Thyroid gland (tissue), 4 donors: ENCODE measurements at regions not wholly inside any gene's neighbourhood (a gene's known extent, or its start where the extent isn't known, plus 50 kb on each side); places are given as distances from the start of the nearest gene placed in this dataset.

Experiments
- DNase-seq, 2 donors: peaks; one replicate each; pipeline ENCODE4 v3.0.0-alpha.2; 2019
- H3K27ac ChIP-seq, 3 donors: fragments of 200-600 bp; sonication (generic); 1 replicate in 2 of 3; 2 replicates in 1 of 3; pipeline ENCODE4 v1.5.1; 2016 to 2019; ENCODE audit warnings: mild to moderate bottlenecking in 1 of 3, moderate library complexity in 1 of 3
- H3K27me3 ChIP-seq: fragments of 200-600 bp; sonication (generic); one replicate; pipeline ENCODE4 v1.5.1; 2019
- H3K36me3 ChIP-seq, 2 donors: fragments of 200-600 bp; sonication (generic); one replicate each; pipeline ENCODE4 v1.5.1; 2016 to 2019
- H3K4me1 ChIP-seq, 2 donors: fragments of 200-600 bp; sonication (generic); one replicate each; pipeline ENCODE4 v1.5.1; 2017 to 2019
- H3K4me3 ChIP-seq, 3 donors: fragments of 200-600 bp; sonication (generic); replicated peaks in 1 of 3; 1 replicate in 2 of 3; 2 replicates in 1 of 3; pipeline ENCODE4 v1.5.1; 2016; ENCODE audit warnings: mild to moderate bottlenecking in 1 of 3
- H3K9me3 ChIP-seq: fragments of 200-600 bp; sonication (generic); one replicate; pipeline ENCODE4 v1.5.1; 2017
- CTCF ChIP-seq, 6 experiments: fragments of 200-600 bp in 3 of 6; fragments of 450-650 bp in 3 of 6; sonication (generic) in 3 of 6; IDR thresholded peaks; one replicate each; pipeline ENCODE4 v1.5.1; 2016 to 2019; ENCODE audit warnings: antibody characterized with exemption in 6 of 6, mild to moderate bottlenecking in 2 of 6, inconsistent platforms in 1 of 6, moderate library complexity in 1 of 6
- POLR2A ChIP-seq, 2 donors: fragments of 450-650 bp; IDR thresholded peaks; one replicate each; pipeline ENCODE4 v1.6.1; 2017; ENCODE audit warnings: antibody characterized with exemption in 2 of 2, mild to moderate bottlenecking in 2 of 2, moderate library complexity in 1 of 2
- WGBS, 2 donors: methylation state at CpG; one replicate each; pipeline ENCODE4 v1.1.5; 2017; 5-methylcytosine and 5-hydroxymethylcytosine counted together
- intact Hi-C: fragments of 100-400 bp; cut with DNase I; formaldehyde crosslinking; loops from one replicate; pipeline ENCODE4 v1.15.1; 2023

GRCh38 chr10:15455456-15455855 is 84.4 kb upstream of the FAM171A1 start:
- intact Hi-C loops: no loop called here
- TF ChIP-seq POLR2A (IDR thresholded peaks at IDR 0.05) (no peak), CTCF (IDR thresholded peaks at IDR 0.05) (no peak)
- Histone ChIP-seq H3K4me1 (no peaks in the 10 kb centered on the region), H3K36me3 (no peaks in the 10 kb centered on the region), H3K4me3 (no peak overlapping the region), H3K9me3 (no peaks in the 10 kb centered on the region), H3K27ac (no peak overlapping the region), H3K27me3 (no peaks in the 10 kb centered on the region)
- no peak for DNase-seq

GRCh38 chr10:15453926-15454325 is 82.8 kb upstream of the FAM171A1 start:
- DNase-seq: no peak
- Histone ChIP-seq H3K36me3 (no peaks in the 10 kb centered on the region), H3K27me3 (no peaks in the 10 kb centered on the region), H3K4me3 (no peak overlapping the region), H3K4me1 (no peaks in the 10 kb centered on the region), H3K9me3 (no peaks in the 10 kb centered on the region), H3K27ac (no peak overlapping the region)
- 72 to 74% methylated on average over 3 of the region's 3 CpGs for WGBS, 2 donors
- TF ChIP-seq POLR2A (IDR thresholded peaks at IDR 0.05) (no peak), CTCF (IDR thresholded peaks at IDR 0.05) (no peak)
- intact Hi-C loops: no loop called here

- H3K27me3 ChIP-seq: no peaks in the 10 kb centered on the region
- H3K4me3 ChIP-seq: no peak overlapping the region
- H3K27ac ChIP-seq: no peak overlapping the region
- 61 to 65% methylated on average over 5 of the region's 5 CpGs for WGBS, 2 donors
- H3K36me3 ChIP-seq: no peaks in the 10 kb centered on the region
- no peaks in the 10 kb centered on the region for H3K9me3 ChIP-seq
- no peak for DNase-seq
- no peak for TF ChIP-seq CTCF (IDR thresholded peaks at IDR 0.05)
- TF ChIP-seq POLR2A (IDR thresholded peaks at IDR 0.05): no peak
- no peaks in the 10 kb centered on the region for H3K4me1 ChIP-seq
- intact Hi-C loops: no loop called here
Observed at GRCh38 chr10:15453457-15453856, 82.4 kb upstream of the FAM171A1 start.

- Histone ChIP-seq H3K9me3 (no peaks in the 10 kb centered on the region), H3K36me3 (no peaks in the 10 kb centered on the region), H3K27me3 (no peaks in the 10 kb centered on the region), H3K4me1 (no peaks in the 10 kb centered on the region), H3K4me3 (no peak overlapping the region), H3K27ac (no peak overlapping the region)
- DNase-seq: no peak
- TF ChIP-seq CTCF (IDR thresholded peaks at IDR 0.05): no peak
- TF ChIP-seq POLR2A (IDR thresholded peaks at IDR 0.05): no peak
- 92 to 95% methylated on average over 5 of the region's 5 CpGs for WGBS, 2 donors
- intact Hi-C loops: no loop called here
Observed at GRCh38 chr10:15452545-15452944, 81.5 kb upstream of the FAM171A1 start.

- Histone ChIP-seq H3K27ac (no peak overlapping the region), H3K4me1 (no peaks in the 10 kb centered on the region), H3K9me3 (no peaks in the 10 kb centered on the region), H3K27me3 (no peaks in the 10 kb centered on the region), H3K36me3 (no peaks in the 10 kb centered on the region), H3K4me3 (no peak overlapping the region)
- DNase-seq: no peak
- TF ChIP-seq CTCF (IDR thresholded peaks at IDR 0.05) (no peak), POLR2A (IDR thresholded peaks at IDR 0.05) (no peak)
- intact Hi-C loops: no loop called here
- 49 to 56% methylated on average over 5 of the region's 5 CpGs for WGBS, 2 donors
Observed at GRCh38 chr10:15451137-15452094, 80.3 kb upstream of the FAM171A1 start.
